DOHH2 (cell line): ENCODE measurements at regions not wholly inside any gene's neighbourhood (a gene's known extent, or its start where the extent isn't known, plus 50 kb on each side); places are given as distances from the start of the nearest gene placed in this dataset.

Source experiments
- EZH2phosphoT487 ChIP-seq: fragments of 200-600 bp; sonication (generic); IDR thresholded peaks from 2 replicates; pipeline ENCODE4 v1.6.1; 2017; ENCODE audit warnings: borderline replicate concordance, mild to moderate bottlenecking, antibody characterized with exemption, low read length, moderate library complexity, mixed read lengths
- TF ChIP-seq, protein P1 (sequence below): fragments of 200-600 bp; sonication (generic); IDR thresholded peaks from one replicate; pipeline ENCODE4 v1.5.1; 2014; ENCODE audit warnings: antibody characterized with exemption, mild to moderate bottlenecking, low read depth, low read length; ENCODE audit not compliant: poor library complexity, severe bottlenecking

DNA sequence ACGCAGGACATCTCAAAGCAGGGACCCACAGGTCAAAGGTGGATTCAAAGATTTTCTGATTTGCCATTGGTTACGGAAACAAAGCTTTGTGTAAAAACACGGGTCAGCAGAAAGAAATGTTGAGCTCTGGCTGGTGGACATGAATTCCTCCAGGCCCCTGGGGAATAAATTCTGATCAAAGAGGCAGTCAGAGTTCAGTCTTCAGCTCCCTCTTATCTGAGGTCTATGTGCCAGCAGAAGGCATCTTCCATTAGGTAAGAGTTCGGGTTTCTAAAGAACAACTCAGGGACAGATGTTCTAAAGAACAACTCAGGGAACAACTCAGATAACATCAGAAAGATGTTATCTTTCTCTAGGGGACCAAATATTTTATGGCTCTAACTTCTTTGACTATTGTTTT, 64.9 kb upstream of the PALS2 start:
- TF ChIP-seq, protein P1, sequence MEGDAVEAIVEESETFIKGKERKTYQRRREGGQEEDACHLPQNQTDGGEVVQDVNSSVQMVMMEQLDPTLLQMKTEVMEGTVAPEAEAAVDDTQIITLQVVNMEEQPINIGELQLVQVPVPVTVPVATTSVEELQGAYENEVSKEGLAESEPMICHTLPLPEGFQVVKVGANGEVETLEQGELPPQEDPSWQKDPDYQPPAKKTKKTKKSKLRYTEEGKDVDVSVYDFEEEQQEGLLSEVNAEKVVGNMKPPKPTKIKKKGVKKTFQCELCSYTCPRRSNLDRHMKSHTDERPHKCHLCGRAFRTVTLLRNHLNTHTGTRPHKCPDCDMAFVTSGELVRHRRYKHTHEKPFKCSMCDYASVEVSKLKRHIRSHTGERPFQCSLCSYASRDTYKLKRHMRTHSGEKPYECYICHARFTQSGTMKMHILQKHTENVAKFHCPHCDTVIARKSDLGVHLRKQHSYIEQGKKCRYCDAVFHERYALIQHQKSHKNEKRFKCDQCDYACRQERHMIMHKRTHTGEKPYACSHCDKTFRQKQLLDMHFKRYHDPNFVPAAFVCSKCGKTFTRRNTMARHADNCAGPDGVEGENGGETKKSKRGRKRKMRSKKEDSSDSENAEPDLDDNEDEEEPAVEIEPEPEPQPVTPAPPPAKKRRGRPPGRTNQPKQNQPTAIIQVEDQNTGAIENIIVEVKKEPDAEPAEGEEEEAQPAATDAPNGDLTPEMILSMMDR = no peak
- TF ChIP-seq EZH2phosphoT487 = no peak
